ENCODE measurements at regions not wholly inside any gene's neighbourhood (a gene's known extent, or its start where the extent isn't known, plus 50 kb on each side); places are given as distances from the start of the nearest gene placed in this dataset.

- Histone ChIP-seq H3K79me1 (ENCODE audit: insufficient read depth, low read depth, low read length, poor library complexity, severe bottlenecking) (no peaks in the 10 kb centered on the region), H3K79me2 (ENCODE audit: insufficient read depth, low read length) (no peaks in the 10 kb centered on the region), H3K4me2 (ENCODE audit: insufficient read depth, insufficient read length, low read length) (no peak overlapping the region), H3K27ac (ENCODE audit: insufficient read length, low read depth, low read length) (no peak overlapping the region), H2BK120ac (ENCODE audit: low read depth, low read length, poor library complexity, severe bottlenecking) (no peak overlapping the region), H3K56ac (ENCODE audit: insufficient read length, low read depth, low read length) (no peak overlapping the region), H2BK5ac (ENCODE audit: insufficient read length, low read length) (no peak overlapping the region), H3K23ac (ENCODE audit: insufficient read length, low read depth, low read length) (no peak overlapping the region), H3K18ac (ENCODE audit: insufficient read length, low read depth, low read length) (no peak overlapping the region), H2BK20ac (ENCODE audit: low read depth, low read length, poor library complexity, severe bottlenecking) (no peak overlapping the region), H4K5ac (ENCODE audit: insufficient read length, low read depth, low read length) (no peak overlapping the region), H2AFZ (ENCODE audit: low read length) (no peak overlapping the region), H3T11ph (ENCODE audit: low read length) (no peak overlapping the region), H3K14ac (ENCODE audit: insufficient read depth, low read length) (no peak overlapping the region), H4K8ac (replicated peaks; ENCODE audit: insufficient read length, low read depth, low read length) (no peak overlapping the region), H4K91ac (ENCODE audit: insufficient read length, low read depth, low read length) (no peak overlapping the region), H3K27me3 (ENCODE audit: insufficient read depth, low read length) (no peaks in the 10 kb centered on the region), H3K4me1 (ENCODE audit: insufficient read depth, low read length) (no peaks in the 10 kb centered on the region), H3K23me2 (ENCODE audit: insufficient read length, low read depth, low read length, poor library complexity, severe bottlenecking) (no peaks in the 10 kb centered on the region), H2BK15ac (ENCODE audit: low read depth, low read length) (no peak overlapping the region), H3K9ac (ENCODE audit: extremely low read depth, insufficient read length, low read length) (no peak overlapping the region), H2BK12ac (ENCODE audit: insufficient read length, low read depth, low read length) (no peak overlapping the region), H3K4ac (ENCODE audit: low read depth, low read length) (no peak overlapping the region), H4K20me1 (ENCODE audit: control insufficient read depth, insufficient read depth, insufficient read length) (no peaks in the 10 kb centered on the region), H2AK5ac (ENCODE audit: insufficient read length, low read length) (no peak overlapping the region), H3K9me3 (ENCODE audit: control insufficient read depth, low read depth, low read length) (no peaks in the 10 kb centered on the region)
- WGBS (ENCODE audit: extremely low coverage, insufficient read length, low lambda C conversion rate), result no CpG with 5 or more reads among the region's 7 CpGs
- Mint-ChIP-seq H3K4me1 (no peaks in the 10 kb centered on the region), H3K36me3 (ENCODE audit: insufficient read depth in 1 of 3, low read depth in 3 of 3) (no peaks in the 10 kb centered on the region; a peak in 1 of 7 replicates), H3K4me3 (no peak overlapping the region), H3K9me3 (peaks cover 0 to 2% of the 10 kb centered on the region in 2 experiments; a peak in 2 of 5 replicates), H3K27ac (no peak overlapping the region), H3K27me3 (ENCODE audit: low read depth) (no peaks in the 10 kb centered on the region)
- TF ChIP-seq CTCF (conservative IDR thresholded peaks at IDR 0.05), result peak; percentile 74
- DNase-seq, result no peak
These were observed 216.9 kb downstream of the POLR1F start for GRCh38 chr7:19491821-19492452.
